CD4-positive, CD25-positive, alpha-beta regulatory T cell (primary cell): ENCODE measurements at regions not wholly inside any gene's neighbourhood (a gene's known extent, or its start where the extent isn't known, plus 50 kb on each side); places are given as distances from the start of the nearest gene placed in this dataset.
A peak's percentile ranks its signal among the peaks of the same experiment; 100 is the strongest.

ENCODE experiments used
- ATAC-seq, 2 donors: fragments of 150-1000 bp; cut with Tn5 transposase; one replicate each; pipeline ENCODE4 v1.10.0; 2021; ENCODE audit warnings: low read depth in 2 of 2, moderate number of reproducible peaks in 2 of 2, moderate library complexity in 1 of 2
- DNase-seq, 3 donors: peaks; one replicate each; pipeline versions ENCODE4 v3.0.0 to v3.0.0-alpha.2; 2012 to 2022; ENCODE audit warnings: mixed read lengths in 1 of 3
- H3K27ac ChIP-seq: one replicate; pipeline ENCODE4 v1.7.0; 2013; ENCODE audit warnings: mild to moderate bottlenecking, low read length; ENCODE audit not compliant: insufficient read depth, poor library complexity, severe bottlenecking
- H3K27me3 ChIP-seq: one replicate; pipeline ENCODE4 v1.7.0; 2013; ENCODE audit warnings: low read length; ENCODE audit not compliant: control insufficient read depth, insufficient read depth
- H3K36me3 ChIP-seq: one replicate; pipeline ENCODE4 v1.7.0; 2013; ENCODE audit warnings: mild to moderate bottlenecking, low read length, moderate library complexity; ENCODE audit not compliant: control insufficient read depth, insufficient read depth
- H3K4me1 ChIP-seq: 2 replicates; pipeline ENCODE4 v1.7.0; 2013; ENCODE audit warnings: mild to moderate bottlenecking, low read length; ENCODE audit not compliant: insufficient read depth, control insufficient read depth, poor library complexity, severe bottlenecking
- H3K4me3 ChIP-seq: one replicate; pipeline ENCODE4 v1.7.0; 2013; ENCODE audit warnings: low read depth, mild to moderate bottlenecking, low read length, moderate library complexity
- H3K9me3 ChIP-seq, 2 experiments: 1 replicate in 1 of 2; 2 replicates in 1 of 2; pipeline ENCODE4 v1.7.0; 2013; ENCODE audit warnings: low read length in 2 of 2, mild to moderate bottlenecking in 1 of 2, moderate library complexity in 1 of 2; ENCODE audit not compliant: control insufficient read depth in 2 of 2
- H3K27ac Mint-ChIP-seq, 3 donors: one replicate each; pipeline ENCODE4 v1.8.0; 2020 to 2022; ENCODE audit warnings: mild to moderate bottlenecking in 3 of 3, mixed read lengths in 3 of 3, moderate library complexity in 2 of 3
- H3K27me3 Mint-ChIP-seq: one replicate; pipeline ENCODE4 v1.8.0; 2022; ENCODE audit warnings: mild to moderate bottlenecking, mixed read lengths
- H3K36me3 Mint-ChIP-seq: one replicate; pipeline ENCODE4 v1.8.0; 2020; ENCODE audit warnings: mixed read lengths
- H3K4me1 Mint-ChIP-seq, 4 donors: one replicate each; pipeline ENCODE4 v1.8.0; 2020 to 2022; ENCODE audit warnings: mixed read lengths in 4 of 4, mild to moderate bottlenecking in 1 of 4
- H3K4me3 Mint-ChIP-seq, 4 donors: one replicate each; pipeline ENCODE4 v1.8.0; 2020 to 2022; ENCODE audit warnings: mild to moderate bottlenecking in 4 of 4, mixed read lengths in 4 of 4, moderate library complexity in 3 of 4
- H3K9me3 Mint-ChIP-seq, 7 donors: one replicate each; pipeline ENCODE4 v1.8.0; 2020 to 2022; ENCODE audit warnings: mixed read lengths in 7 of 7, mild to moderate bottlenecking in 3 of 7, moderate library complexity in 2 of 7

- Mint-ChIP-seq H3K27ac (no peak overlapping the region), H3K27me3 (peaks cover 22% of the 10 kb centered on the region), H3K9me3 (no peaks in the 10 kb centered on the region), H3K4me3 (no peak overlapping the region), H3K4me1 (no peaks in the 10 kb centered on the region), H3K36me3 (no peaks in the 10 kb centered on the region)
- no peaks in the 10 kb centered on the region for H3K27me3 ChIP-seq
- no peaks in the 10 kb centered on the region for H3K36me3 ChIP-seq
- H3K4me1 ChIP-seq, result no peaks in the 10 kb centered on the region
- H3K9me3 ChIP-seq, result no peaks in the 10 kb centered on the region
- no peak for DNase-seq
- H3K4me3 ChIP-seq, result no peak overlapping the region
- no peak for ATAC-seq
- H3K27ac ChIP-seq, result no peak overlapping the region
Measured at GRCh38 chr10:100612601-100613595, 77.2 kb downstream of the HIF1AN start.

GRCh38 chr10:100613846-100614245 is 78.1 kb downstream of the HIF1AN start:
- Mint-ChIP-seq H3K36me3 (no peaks in the 10 kb centered on the region), H3K27me3 (peaks cover 20% of the 10 kb centered on the region), H3K27ac (no peak overlapping the region)

GRCh38 chr10:100614429-100615095 is 78.8 kb downstream of the HIF1AN start:
- no peak overlapping the region for H3K27ac ChIP-seq
- Mint-ChIP-seq H3K36me3 (no peaks in the 10 kb centered on the region), H3K27ac (no peak overlapping the region), H3K27me3 (peaks cover 27% of the 10 kb centered on the region), H3K4me3 (no peak overlapping the region), H3K4me1 (no peaks in the 10 kb centered on the region), H3K9me3 (no peaks in the 10 kb centered on the region)
- H3K27me3 ChIP-seq, result no peaks in the 10 kb centered on the region
- ATAC-seq, result no peak
- H3K4me3 ChIP-seq, result no peak overlapping the region
- DNase-seq, result no peak
- H3K4me1 ChIP-seq, result no peaks in the 10 kb centered on the region
- H3K9me3 ChIP-seq, result no peaks in the 10 kb centered on the region
- no peaks in the 10 kb centered on the region for H3K36me3 ChIP-seq

More at GRCh38 chr10:100613846-100614245, 78.1 kb downstream of the HIF1AN start:
- Histone ChIP-seq H3K36me3 (no peaks in the 10 kb centered on the region), H3K4me1 (no peaks in the 10 kb centered on the region), H3K27ac (no peak overlapping the region), H3K4me3 (no peak overlapping the region), H3K9me3 (no peaks in the 10 kb centered on the region), H3K27me3 (no peaks in the 10 kb centered on the region)
- DNase-seq (no peak), ATAC-seq (no peak)
- no peaks in the 10 kb centered on the region for H3K9me3 Mint-ChIP-seq
- no peak overlapping the region for H3K4me3 Mint-ChIP-seq
- H3K4me1 Mint-ChIP-seq, result no peaks in the 10 kb centered on the region

- H3K36me3 Mint-ChIP-seq, result no peaks in the 10 kb centered on the region
- peaks cover 26% of the 10 kb centered on the region for H3K27me3 Mint-ChIP-seq
- H3K27ac Mint-ChIP-seq, result no peak overlapping the region
Measured at GRCh38 chr10:100615241-100615640, 79.5 kb downstream of the HIF1AN start.

GRCh38 chr10:100615908-100616307 is 80.2 kb downstream of the HIF1AN start:
- H3K36me3 ChIP-seq, result no peaks in the 10 kb centered on the region
- DNase-seq (no peak), ATAC-seq (no peak)
- H3K27me3 ChIP-seq, result no peaks in the 10 kb centered on the region
- no peaks in the 10 kb centered on the region for H3K9me3 ChIP-seq
- H3K4me1 Mint-ChIP-seq, result no peaks in the 10 kb centered on the region
- H3K36me3 Mint-ChIP-seq, result no peaks in the 10 kb centered on the region
- no peak overlapping the region for H3K27ac ChIP-seq
- no peaks in the 10 kb centered on the region for H3K9me3 Mint-ChIP-seq
- H3K4me1 ChIP-seq, result no peaks in the 10 kb centered on the region
- H3K27ac Mint-ChIP-seq, result no peak overlapping the region
- H3K27me3 Mint-ChIP-seq, result peaks cover 27% of the 10 kb centered on the region
- no peak overlapping the region for H3K4me3 Mint-ChIP-seq
- H3K4me3 ChIP-seq, result no peak overlapping the region

More at GRCh38 chr10:100615241-100615640, 79.5 kb downstream of the HIF1AN start:
- Mint-ChIP-seq H3K9me3 (no peaks in the 10 kb centered on the region), H3K4me1 (no peaks in the 10 kb centered on the region), H3K4me3 (no peak overlapping the region)
- Histone ChIP-seq H3K27ac (no peak overlapping the region), H3K4me1 (no peaks in the 10 kb centered on the region), H3K27me3 (no peaks in the 10 kb centered on the region), H3K9me3 (no peaks in the 10 kb centered on the region), H3K36me3 (no peaks in the 10 kb centered on the region), H3K4me3 (no peak overlapping the region)
- ATAC-seq, result no peak
- no peak for DNase-seq

GRCh38 chr10:100618091-100618615 is 82.4 kb downstream of the HIF1AN start:
- H3K9me3 ChIP-seq, result no peaks in the 10 kb centered on the region
- Mint-ChIP-seq H3K27ac (no peak overlapping the region), H3K36me3 (no peaks in the 10 kb centered on the region), H3K4me3 (no peak overlapping the region), H3K27me3 (peaks cover 36% of the 10 kb centered on the region), H3K9me3 (peaks cover 0 to 2% (median 0%) of the 10 kb centered on the region in 7 donors), H3K4me1 (peaks cover 0 to 2% (median 0%) of the 10 kb centered on the region in 4 donors)
- DNase-seq, result no peak
- H3K36me3 ChIP-seq, result no peaks in the 10 kb centered on the region
- H3K27ac ChIP-seq, result no peak overlapping the region
- ATAC-seq, result no peak
- H3K4me3 ChIP-seq, result no peak overlapping the region
- H3K27me3 ChIP-seq, result no peaks in the 10 kb centered on the region
- no peaks in the 10 kb centered on the region for H3K4me1 ChIP-seq

- Mint-ChIP-seq H3K4me1 (peaks cover 0 to 2% (median 0%) of the 10 kb centered on the region in 4 donors), H3K4me3 (peak overlapping the region in 1 of 4 donors; percentile 1), H3K27me3 (peaks cover 39% of the 10 kb centered on the region), H3K36me3 (no peaks in the 10 kb centered on the region), H3K27ac (no peak overlapping the region), H3K9me3 (peaks cover 0 to 2% (median 0%) of the 10 kb centered on the region in 7 donors)
- ATAC-seq (no peak), DNase-seq (no peak)
- H3K27me3 ChIP-seq, result no peaks in the 10 kb centered on the region
- H3K9me3 ChIP-seq, result no peaks in the 10 kb centered on the region
- H3K4me1 ChIP-seq, result no peaks in the 10 kb centered on the region
- H3K4me3 ChIP-seq, result no peak overlapping the region
- no peak overlapping the region for H3K27ac ChIP-seq
- H3K36me3 ChIP-seq, result no peaks in the 10 kb centered on the region
Measured at GRCh38 chr10:100618632-100619255, 83.0 kb downstream of the HIF1AN start.
